Glomerular visceral epithelial cell (primary cell): ENCODE measurements at regions not wholly inside any gene's neighbourhood (a gene's known extent, or its start where the extent isn't known, plus 50 kb on each side); places are given as distances from the start of the nearest gene placed in this dataset.

ENCODE experiments used
- DNase-seq: peaks from one replicate; pipeline ENCODE4 v3.0.0-alpha.2; 2016; ENCODE audit errors: extremely low spot score

DNA sequence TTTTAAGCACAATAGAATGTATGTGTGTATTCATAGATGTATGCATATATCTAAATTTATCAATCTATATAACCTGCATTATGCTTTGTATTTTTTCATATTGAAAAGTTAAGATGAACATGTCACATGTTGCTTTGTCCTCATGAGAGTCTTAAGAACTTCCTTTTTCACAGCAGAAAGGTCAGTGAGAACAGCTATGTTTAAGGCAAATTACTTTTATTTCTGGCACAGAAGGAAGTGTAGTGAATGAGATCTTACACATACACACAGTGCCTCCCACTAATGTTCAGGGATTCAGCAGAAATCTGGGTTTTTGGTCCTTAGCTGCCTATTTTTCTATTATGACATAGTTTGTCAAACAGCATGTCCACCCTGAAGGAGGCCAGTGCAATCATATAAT lies 134.8 kb downstream of the TMEM26 start:
- DNase-seq, result no peak

DNA sequence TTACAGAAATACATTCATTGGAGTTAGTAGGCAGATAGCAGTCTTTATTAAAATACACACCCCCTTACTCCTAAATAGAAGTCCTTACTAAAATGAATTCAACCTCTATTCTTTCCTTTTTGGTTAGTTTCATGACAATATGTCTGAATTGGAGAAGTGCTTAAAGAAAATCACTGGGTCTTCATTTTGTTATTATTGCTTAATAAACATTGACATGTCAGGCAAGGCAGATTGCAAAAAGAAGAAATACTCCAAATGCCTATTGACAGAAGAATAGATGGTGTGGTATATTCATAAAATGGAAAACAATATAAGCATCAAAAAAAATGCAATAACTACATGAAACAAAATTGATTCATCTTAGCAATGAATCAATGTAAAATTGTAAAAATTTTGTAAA lies 135.5 kb downstream of the TMEM26 start:
- DNase-seq, result no peak

DNA sequence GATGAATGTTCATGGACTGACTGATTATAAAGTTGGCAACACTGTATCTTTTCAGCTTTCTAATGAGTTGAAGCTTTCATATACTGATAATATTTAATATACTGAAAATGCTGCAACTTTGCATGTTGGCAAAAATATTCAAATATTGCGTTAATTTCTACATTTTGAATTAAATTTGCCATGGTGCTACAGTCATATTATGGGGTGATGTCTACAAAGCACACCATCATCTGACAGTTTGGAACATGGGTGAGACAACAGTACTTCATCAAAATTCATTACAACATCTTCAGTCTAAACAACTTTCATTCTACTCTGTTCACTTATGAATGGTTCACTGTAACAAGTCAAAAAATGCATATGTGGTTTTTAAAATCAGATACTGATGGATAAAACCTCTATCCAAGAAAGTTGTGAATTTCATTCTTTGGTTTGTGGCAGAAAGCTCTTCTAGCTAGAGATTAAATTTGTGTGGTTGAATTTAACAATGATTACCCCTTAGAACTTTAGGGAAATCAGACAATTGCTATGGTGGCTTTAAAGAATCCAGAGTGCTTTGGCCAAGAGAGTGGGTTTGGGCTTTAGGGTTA lies 136.4 kb downstream of the TMEM26 start:
- no peak for DNase-seq

DNA sequence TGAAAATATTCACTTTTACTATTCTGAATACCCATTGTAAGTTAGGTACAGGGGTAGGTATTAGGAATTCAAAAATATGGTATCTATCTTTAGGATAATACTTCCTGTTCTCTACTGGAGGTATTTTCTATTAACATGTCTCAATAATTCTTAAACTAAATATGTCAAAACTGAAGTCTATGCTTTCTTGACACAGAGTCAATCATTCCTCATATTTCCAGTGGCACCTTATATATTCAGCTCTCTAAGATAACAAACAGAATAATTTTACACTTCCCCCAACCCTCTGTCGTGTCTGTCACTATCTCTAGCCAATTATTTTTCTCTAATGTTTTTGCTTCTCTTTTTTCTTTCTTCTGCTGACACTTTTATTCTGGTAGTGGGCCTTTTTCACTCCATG lies 138.9 kb downstream of the TMEM26 start:
- DNase-seq, result no peak

DNA sequence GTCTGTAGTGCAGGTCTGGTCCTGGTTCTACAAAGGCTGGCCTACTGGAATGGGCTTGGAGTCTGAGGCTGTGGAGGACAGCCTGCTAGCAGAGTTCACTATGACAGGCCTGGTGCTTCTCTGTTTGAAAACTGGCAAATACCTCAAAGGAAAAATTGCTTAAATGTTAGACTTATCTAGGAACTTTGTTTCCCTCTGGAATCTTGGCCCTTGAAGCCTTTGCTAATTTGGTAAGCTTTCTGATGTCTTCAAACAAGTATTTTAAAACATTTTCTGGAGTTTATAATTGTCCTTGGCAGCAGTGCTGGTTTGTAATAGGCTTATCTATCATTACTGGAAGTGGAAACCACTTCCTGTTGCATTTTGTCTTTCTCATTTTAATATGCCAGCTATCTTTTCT lies 139.7 kb downstream of the TMEM26 start:
- no peak for DNase-seq

DNA sequence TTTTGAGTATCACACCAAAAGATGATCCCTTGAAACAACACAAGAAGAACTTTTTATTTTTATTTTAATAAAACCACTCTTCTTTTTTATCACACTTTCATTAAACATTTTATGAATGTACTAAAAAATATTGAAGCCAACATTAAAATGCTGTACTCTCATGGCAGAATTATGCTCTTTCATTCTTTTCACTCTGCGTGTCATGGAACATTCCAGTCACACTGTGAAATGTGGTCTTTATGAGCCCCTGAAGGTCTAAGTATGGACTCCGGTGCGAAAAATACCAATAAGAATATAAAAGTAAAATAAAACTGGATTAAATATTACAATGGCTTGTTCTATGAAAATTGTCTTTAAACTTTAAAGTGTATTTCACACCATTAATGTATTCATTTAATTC lies 148.4 kb downstream of the TMEM26 start:
- DNase-seq, result no peak

DNA sequence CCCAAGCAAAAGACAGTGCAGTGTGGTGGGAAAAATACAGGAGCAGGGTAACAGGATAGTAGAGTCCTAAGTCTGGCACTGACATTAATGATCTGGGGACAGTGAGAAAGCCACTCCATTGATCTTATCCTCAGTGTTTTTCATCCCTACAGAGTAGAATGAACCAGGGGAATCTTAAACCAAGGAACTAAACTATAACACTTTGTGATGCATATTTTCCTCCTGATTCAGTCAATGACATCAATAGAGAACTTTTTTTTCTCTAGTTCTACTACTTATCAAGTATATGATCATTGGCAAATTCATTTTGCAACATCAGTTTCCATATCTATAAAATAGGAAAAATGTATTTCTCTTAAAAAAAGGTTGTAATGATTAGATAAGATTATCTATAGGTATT lies 151.1 kb downstream of the TMEM26 start:
- no peak for DNase-seq

DNA sequence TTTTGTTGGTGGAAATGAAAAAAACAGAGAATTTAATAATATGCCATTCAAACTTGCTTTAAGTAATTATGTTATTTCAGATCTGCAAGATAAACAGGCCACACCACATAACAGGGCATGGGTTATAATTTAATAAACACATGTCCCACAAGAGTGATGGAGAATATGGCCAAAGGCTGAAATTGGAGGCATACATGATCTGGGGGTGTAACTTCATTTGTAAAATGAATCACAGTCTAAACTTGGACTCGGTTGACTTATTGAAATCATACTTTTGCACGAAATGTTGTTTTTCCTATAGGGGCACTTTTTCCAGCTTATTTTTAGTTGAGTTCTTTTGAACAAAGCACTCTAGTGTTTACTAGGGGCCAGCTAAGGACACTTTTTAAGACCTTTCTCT lies 151.6 kb downstream of the TMEM26 start:
- no peak for DNase-seq

DNA sequence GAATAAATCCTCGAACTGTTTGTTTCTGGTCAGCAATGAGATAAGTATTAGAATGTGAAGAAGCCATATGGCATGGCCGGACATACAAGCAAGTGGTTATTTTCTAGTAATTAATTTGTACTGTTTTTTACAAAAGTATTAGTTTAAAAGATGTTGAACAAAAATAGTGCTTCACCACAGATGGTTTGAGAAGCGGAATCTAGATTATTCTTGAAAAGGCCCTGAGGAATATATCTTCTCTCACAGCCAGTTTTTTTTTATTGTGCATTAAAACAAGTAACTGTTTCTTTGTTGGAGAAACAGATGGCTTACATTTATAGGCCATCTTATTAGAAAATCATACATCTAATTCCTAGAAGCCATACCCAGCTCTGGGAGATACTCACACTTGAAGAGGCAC lies 153.3 kb downstream of the TMEM26 start:
- DNase-seq, result no peak

DNA sequence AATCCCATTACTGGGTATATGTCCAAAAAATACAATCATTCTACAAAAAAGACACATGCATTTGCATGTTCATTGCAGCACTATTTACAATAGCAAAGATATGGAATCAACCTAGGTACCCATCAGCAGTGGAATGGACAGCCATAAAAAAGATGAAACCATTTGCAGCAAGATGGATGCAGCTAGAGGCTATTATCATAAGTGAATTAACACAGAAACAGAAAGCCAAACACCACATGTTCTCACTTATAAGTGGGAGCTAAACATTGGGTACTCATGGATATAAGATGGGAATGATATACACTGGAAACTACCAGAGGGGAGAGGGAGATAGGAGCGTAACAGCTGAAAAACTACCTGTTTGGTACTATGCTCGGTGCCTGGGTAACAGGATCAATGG lies 154.0 kb downstream of the TMEM26 start:
- DNase-seq, result no peak

DNA sequence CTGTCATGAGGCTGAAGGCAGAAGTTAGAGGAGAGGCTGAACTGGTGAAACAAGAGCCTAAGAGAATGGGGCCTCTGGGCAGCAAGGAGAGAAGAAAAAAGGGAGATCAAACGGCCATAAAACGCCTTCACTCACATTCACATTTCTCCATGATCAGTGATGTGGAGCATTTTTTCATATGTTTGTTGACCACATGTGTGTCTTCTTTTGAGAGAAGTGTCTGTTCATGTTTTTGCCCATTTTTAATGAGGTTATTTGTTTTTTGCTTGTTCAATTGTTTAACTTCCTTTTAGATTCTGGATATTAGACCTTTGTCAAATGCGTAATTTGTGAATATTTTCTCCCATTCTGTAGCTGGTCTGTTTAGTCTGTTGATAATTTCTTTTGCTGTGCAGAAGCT lies 155.0 kb downstream of the TMEM26 start:
- no peak for DNase-seq

DNA sequence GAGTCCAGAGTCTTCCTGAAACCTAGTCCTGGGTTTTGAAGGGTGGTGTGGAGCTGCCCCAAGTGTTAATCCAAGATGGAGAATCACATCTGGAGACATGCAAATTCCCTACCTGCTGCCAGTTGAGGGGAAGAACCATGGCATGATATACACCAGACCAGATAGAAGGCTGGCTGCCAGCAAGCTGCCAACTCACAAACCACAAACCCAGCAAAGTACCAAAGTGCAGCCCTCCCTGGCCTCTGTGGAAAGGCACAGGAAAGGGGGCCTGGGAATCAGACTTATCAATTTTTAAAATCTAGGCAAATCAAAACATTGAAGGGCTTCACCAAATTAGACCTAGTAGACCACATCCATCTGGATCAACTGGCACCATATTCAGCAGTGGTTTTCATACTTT lies 157.0 kb downstream of the TMEM26 start:
- no peak for DNase-seq

DNA sequence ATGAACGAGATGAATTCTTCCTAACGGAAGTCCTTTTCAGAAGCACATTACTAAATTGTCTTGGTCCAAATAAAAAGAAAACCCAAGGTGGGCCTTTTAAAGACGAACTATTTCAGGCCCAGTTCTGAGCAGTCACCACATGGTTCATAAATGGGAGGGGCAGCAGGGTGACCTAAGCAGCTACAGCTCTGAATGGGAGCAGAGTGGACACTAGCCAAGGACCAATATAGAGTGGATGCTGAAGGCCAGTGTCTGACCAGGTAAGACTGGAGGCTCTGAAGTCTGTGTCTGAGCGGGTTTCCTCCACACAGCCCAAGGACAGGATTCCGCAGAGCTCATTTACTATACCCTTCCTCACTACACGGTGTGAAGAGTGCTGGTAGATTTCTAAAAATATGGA lies 159.1 kb downstream of the TMEM26 start:
- DNase-seq, result no peak

DNA sequence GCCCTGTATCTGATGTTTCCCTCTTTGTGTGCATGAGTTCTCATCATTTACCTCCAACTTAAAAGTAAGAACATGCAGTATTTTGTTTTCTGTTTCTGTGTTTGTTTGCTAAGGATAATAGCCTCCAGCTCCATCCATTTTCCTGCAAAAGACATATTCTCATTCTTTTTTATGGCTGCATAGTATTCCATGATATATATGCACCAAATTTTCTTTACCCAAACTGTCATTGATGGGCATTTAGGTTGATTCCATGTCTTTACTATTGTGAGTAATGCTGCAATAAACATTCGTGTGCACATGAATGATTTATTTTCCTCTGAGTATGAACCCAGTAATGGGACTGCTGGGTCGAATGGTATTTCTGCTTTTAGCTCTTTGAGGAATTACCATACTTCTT lies 163.4 kb downstream of the TMEM26 start:
- no peak for DNase-seq

DNA sequence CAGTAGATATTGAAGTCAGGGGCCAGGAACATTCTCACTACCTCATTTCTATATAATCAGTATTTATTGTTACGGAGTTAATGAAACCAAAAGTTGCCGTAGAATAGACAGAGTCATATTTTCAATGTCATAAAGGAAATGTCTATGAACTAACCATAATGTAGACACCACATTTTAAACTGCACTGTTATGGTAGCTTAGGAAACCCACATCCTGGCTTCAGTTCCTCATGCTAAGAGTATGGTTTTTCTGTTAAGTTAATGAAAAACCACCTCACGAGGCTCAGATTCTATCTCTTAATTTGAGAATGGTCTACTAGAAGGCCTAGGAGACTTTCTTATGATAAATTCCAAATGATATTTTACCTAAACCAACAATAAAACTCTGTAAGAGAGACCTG lies 166.5 kb downstream of the TMEM26 start:
- DNase-seq, result no peak

DNA sequence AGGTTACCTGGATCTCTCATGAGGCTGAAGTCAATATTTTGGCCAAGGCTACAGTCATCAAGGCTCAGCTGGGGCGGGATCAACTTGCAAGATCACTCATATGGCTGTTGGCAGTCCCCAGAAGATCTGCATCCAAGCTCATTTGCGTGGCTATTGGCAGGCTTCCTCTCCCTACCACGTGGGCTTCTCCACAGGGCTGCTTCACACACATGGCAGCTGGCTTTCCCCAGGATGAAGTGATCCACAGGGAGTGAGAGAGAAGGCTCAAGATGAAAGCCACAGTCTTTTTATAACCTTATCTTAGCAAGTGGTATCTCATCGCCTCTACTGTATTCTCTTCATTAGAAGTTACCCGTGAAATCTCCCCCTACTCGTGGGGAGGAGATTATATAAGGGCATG lies 167.4 kb downstream of the TMEM26 start:
- DNase-seq, result no peak

DNA sequence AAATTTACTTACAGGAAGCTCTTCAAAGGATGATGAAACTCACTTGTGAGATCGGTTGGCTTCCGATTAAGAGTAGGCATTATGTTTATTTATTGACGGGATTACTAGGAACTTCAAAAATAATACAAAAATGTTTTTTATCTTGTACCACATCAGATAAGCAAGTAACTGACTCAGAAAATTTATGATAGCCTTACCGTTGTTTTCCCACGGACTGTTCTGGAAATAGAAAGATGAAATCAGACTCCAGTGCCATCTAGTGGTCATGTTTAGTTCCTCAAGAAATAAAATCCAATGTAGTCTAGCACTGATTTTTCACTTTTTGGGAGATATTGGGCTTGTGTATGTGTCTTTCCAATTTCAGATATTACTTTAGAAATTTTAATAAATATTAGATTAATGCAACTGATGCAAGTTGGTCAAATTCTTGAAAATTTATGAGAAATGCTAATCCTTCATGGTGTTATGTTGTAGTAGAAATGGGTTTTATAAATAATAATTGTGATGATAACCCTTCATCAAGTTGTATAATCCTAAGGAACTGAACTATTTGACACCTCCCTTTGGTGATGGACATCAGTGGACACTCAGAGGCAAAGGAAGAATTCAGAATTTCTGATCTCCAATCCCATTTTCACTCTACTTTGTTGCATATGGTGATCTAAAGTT lies 168.8 kb downstream of the TMEM26 start:
- peak; percentile 47 for DNase-seq

DNA sequence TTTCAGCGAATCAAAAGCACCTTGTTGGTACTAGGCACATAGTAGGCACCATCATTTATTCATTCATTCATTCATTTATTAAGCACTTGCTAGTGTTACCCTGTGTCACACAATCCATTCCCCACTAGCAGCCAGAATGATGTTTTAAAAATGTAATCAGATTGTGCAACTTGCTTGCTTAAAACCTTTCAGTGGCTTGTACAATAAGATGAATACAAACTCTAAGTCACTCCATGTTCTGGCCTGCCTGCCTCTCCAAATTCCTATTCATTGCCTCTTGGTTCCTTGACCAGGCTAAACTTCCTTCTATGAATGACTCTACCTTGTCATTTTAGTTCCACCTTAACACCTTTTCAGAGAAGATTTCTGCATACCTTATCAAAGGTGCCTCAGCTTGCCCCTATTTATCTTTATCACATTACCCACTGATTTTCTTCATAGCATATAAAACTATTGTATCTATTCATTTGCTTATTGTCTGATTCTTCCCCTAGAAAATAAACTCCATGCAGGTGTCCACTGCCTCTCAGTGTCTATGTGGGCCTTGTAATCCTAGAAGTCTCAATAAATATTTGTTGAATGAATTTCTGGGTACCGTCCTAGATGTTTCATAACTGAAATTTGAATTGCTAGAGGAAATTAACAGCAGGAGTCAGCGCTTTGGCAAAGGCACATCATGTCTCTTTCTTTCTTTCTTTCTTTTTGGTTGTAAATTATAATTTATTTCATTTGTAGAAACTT lies 169.5 kb downstream of the TMEM26 start:
- no peak for DNase-seq

DNA sequence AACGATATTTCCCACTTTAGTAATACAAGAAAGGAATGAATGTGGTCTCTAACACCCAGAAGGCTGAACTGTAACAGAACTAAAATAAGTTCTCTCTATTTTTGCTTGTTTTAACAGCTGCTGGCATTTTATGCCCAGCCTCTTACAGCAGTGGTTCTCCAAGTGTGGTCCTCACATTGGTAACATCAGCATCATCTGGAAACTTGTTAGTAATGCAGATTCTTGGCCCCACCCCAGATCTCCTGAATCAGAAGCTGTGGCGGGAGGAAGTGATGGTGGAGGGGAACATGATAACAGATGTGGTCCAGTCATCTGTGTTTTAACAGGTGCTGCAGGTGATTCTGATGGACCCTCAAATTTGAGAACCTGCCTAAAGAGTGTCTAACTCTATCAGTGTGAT lies 170.1 kb downstream of the TMEM26 start:
- no peak for DNase-seq

DNA sequence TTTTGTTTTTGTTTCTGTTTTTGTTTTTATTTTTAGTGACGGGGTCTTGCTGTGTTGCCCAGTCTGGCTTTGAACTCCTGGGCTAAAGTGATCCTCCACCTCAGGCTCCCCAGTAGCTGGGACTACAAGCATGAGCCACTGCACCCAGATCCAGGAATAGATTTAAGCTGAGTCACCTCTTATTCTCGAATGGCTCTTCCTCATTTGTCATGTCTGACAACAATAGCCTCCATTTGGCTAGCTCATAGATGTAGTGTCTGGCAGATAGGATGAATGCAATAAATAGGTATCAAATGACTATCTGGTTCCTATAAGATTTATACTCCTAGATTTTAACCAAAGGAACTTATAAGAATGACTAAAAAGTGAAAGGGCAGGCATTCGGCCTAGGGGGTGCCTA lies 172.9 kb downstream of the TMEM26 start:
- peak; percentile 7 for DNase-seq

DNA sequence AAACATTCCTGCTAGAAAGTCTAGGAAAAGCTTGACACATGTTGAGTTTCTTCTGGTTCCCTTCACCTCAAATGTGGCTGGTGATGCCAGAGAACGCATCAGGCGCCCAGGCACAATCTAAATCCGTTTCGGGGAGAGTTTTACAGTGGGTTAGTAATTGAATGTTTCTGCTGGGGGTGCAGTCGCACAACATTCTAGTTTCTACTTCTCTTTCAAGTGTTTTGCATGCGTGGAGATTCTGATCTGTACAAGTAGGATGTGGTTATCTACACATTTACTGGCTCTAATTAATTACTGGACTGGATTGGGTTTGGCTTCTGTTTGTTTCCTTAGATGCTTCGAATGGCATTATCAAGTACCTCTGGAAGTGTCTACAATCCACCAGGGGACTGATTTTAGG lies 173.8 kb downstream of the TMEM26 start:
- DNase-seq, result no peak

DNA sequence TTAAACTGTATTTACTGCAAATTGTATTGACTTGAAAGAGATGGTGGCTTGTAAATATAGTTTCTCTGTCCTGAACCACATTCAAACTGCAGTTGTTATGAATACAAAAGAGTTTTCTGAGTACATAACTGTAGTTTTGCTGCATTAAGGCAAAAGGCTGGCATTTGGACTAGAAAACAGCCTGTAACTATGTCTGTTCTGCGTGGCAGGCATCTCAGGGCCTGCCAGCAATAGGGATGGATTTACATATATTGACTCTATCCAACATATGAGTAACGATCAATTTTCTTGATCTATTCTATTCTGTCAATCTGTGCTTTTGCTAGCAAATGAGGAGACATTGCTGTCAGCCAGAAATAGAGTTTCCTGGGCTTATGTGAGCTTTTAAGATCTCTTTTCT lies 174.6 kb downstream of the TMEM26 start:
- no peak for DNase-seq

DNA sequence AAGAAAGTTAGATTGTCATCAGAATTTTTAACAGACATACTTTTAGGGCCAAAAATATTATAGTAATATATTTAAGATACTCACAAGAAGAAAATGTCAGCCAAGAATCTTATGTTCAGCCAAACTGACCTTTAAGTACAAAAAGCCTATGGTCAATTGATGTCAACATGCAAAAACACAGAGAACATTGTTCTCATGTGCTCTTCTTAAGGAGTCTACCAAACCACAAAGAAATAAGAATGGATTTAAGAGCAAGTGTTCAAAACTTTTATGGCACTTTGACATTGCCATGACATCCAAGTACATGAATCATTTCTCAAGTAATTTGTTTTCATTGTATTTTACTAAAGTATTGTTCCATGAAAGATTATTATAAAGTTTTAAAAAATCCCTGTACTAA lies 180.4 kb downstream of the TMEM26 start:
- DNase-seq, result no peak
